Kidney capillary endothelial cell (primary cell): ENCODE measurements at regions not wholly inside any gene's neighbourhood (a gene's known extent, or its start where the extent isn't known, plus 50 kb on each side); places are given as distances from the start of the nearest gene placed in this dataset.
A peak's percentile ranks its signal among the peaks of the same experiment; 100 is the strongest.

Experiments used
- DNase-seq: peaks from one replicate; pipeline ENCODE4 v3.0.0-alpha.2; 2018; ENCODE audit warnings: low spot score

- DNase-seq: no peak
Measured at GRCh38 chr9:86529496-86530275, 175.5 kb upstream of the TUT7 start.

DNA sequence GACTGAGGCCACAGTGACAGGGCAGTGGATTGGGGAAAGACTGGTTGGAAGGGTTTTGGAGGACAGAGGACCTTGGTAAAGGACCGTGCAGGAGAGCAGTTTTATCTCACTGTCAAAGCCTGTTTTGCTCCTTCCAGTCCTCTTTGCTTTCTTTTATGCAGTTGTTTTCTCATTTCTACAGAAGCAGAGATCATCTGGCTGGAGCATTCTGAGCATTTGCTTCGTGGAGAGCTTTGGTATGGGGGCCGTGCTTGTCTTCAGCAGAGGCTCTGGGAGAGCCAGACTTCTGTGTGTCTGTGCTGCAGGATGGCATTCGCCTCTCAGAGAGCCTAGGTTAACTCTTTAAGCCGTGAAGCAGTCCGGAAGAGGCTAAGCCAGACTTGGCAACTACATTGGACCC, 171.8 kb upstream of the TUT7 start:
- DNase-seq: no peak

DNA sequence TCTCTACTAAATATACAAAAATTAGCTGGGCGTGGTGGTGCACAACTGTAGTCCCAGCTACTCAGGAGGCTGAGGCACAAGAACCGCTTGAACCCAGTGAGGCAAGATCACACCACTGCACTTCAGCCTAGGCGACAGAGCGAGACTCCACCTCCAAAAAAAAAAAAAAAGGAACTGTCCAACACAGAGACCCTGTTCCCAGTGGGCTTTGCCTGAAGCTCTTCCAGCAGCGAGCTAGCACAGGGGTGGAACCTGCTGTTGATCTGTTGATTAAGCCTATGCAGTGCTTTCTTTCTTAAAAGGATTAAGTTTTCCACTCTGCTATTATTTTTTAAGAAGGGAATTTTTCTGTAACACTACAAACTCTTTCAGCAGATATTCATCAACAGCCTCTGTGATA, 171.0 kb upstream of the TUT7 start:
- DNase-seq: no peak

- DNase-seq: no peak
Measured at GRCh38 chr9:86521977-86522376, 167.8 kb upstream of the TUT7 start.

GRCh38 chr9:86521322-86521721, 167.1 kb upstream of the TUT7 start:
- no peak for DNase-seq

- DNase-seq: no peak
Measured at GRCh38 chr9:86519066-86519615, 164.9 kb upstream of the TUT7 start.

- DNase-seq: no peak
Measured at GRCh38 chr9:86517475-86517874, 163.3 kb upstream of the TUT7 start.

GRCh38 chr9:86516564-86516963, 162.4 kb upstream of the TUT7 start:
- DNase-seq: no peak

DNA sequence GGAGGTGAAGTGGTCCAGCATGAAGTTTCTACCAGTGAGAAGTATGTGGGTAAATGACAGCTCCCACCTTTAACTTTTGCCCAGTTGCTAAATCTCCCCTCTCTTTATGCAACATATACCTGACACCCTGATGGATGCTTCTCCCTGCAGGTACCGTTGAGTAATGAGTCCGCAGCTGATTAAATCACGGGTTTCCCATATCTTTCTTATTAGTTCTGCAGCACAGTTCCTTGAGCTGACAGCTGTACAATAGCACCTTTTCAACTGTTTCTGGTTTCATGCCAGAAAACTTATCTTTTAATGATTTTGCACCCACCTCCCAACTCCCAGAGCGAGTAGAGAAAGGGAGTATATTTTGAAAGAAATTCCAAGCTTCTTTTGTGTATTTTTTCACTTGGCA, 161.0 kb upstream of the TUT7 start:
- no peak for DNase-seq

DNA sequence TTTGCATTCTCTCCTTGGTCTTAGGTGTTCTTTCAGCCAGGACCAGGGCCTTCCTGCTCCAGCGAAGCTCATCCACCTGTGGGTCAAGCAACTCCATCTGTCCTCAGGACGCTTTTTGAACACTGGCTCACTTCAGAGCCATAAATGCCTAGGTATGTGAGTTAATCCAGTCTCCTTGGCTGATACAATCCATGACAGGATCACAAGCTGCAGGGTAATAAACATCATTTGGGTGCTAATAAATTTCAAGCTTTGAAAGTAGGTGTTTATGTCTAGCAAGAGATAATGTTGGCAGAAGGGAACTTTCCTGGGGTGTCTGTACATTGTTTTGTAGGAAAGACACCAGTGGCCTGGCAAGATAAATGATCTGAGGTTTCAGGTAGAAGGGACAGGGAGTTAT, 159.2 kb upstream of the TUT7 start:
- DNase-seq: no peak

DNA sequence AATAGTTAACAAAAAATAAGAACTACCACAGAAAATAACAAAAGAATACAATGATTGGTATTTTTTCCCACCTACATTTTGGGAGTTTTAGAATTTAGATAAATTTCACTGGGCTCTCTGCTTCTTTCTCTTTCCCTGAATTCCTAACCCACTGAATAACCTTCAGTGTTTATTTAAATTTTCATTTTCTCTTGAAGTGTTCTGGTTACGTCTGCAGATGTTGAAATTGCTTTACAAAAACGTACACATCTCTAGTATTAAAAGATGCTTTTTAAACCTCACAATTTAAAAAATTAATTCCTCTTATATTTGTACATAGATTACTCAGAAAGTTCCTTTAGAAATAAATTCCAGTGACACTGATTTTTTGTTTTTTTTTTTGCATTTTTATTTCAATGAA, 158.7 kb upstream of the TUT7 start:
- DNase-seq: no peak

GRCh38 chr9:86511614-86512360, 157.6 kb upstream of the TUT7 start:
- DNase-seq: no peak

DNA sequence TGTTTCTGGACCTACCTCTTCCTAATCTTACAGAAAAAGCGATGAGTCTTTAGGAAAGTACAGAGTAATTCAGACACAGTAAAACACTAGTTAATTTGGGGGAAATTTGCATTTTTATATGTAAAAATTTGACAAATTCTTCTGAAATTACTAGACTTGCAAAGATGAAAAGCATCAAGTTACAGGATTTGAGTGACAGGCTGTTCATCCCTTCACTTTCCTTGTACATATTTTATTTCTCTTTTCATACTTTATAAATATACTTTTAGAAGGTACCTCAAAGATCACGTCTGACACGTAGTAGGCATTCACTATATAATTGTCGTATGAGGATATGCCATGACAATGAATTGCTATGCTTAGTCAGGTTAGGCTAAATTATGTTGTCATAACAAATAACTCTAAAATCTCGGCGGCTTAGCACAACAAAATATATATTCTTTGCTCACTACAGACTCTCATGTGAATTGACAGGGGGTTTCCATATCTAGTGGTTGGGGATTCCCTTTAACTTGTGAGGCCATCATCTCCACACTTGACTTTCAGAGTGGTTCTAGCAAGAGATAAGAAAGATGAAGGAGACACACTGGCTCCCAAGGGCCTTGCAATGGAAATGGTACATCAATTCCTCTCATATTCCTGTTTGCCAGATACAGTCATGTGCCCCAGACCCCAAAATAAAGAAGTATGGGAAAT, 154.1 kb upstream of the TUT7 start:
- DNase-seq: no peak

GRCh38 chr9:86507212-86507630, 153.0 kb upstream of the TUT7 start:
- no peak for DNase-seq

GRCh38 chr9:86503942-86504341, 149.7 kb upstream of the TUT7 start:
- DNase-seq: no peak

DNA sequence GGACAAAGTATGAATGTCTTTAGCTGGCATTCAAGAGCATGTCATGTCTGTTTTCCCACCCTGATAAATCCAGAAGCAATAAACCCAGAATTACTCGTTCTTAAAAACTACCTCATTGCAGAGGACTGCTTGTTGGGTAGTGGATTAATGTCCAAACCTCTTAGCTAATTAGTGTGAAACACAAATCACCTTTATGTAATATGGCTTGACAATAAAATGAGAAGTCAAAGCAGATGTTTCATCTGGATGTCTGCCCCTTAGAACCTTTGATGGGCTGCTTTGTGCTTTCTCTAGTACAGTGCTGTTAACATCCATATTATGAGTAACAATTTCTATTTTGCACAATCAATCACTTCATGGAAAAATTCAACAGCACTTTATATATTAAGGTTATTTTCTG, 149.1 kb upstream of the TUT7 start:
- no peak for DNase-seq

GRCh38 chr9:86500667-86501435, 146.6 kb upstream of the TUT7 start:
- peak; percentile 55 for DNase-seq

DNA sequence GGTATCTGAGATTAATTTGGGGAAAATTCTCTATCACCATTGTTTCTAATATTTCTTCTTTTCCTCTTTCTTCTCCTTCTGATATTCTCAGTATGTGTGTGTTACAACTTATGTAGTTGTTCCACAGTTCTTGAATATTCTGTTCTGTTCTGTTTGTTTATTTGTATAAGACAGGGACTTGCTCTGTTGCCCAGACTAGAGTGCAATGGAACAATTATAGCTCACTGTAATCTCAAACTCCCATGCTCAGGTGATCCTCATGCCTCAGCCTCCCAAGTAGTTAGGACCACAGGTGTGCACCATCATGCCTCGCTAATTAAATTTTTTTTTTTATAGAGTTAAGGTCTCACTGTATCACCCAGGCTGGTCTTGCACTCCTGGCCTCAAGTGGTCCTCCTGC, 145.8 kb upstream of the TUT7 start:
- DNase-seq: no peak

- DNase-seq: peak; percentile 47
Measured at GRCh38 chr9:86494644-86495111, 140.5 kb upstream of the TUT7 start.

DNA sequence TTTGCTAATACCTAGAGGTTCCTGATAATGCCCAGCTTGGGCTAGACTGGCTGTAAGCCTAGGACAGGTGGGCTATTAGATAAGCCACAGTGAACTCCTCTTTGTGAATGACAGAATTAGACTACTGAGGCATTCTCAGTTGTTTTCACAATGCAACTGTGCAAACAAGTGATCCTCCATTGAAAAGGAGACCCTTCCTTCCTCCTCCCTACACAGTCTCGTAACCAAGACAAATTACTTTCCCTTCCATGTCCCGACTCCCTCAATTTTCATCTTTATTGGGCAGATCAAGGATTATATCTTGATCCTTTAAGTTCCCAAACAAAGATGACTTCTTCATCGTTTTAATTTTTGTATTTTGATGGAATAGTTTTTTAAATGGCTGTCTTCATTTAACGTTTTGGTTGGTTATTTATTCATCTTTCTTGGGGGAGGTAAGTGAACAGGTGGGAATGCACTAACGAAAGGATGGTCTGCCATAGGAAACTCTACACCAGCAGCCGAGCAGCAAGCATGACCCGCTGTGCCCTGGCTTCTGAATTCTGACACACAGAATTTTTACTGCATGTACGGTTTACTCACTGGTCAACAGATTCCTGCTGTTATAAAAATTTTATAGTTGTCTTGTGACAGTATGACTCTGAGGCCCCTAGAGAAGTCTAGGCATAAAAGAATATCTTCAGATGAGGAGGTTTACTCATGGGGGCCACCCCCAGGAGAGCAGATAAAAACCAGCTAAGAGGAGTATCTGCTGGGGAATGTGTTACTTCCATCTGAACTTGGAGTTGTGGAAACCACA, 137.5 kb upstream of the TUT7 start:
- no peak for DNase-seq

GRCh38 chr9:86488794-86489193, 134.6 kb upstream of the TUT7 start:
- DNase-seq: no peak
